Loucy (cell line): ENCODE measurements at regions not wholly inside any gene's neighbourhood (a gene's known extent, or its start where the extent isn't known, plus 50 kb on each side); places are given as distances from the start of the nearest gene placed in this dataset.

Source experiments
- H2AFZ ChIP-seq: fragments of 200-600 bp; sonication (generic); 2 replicates; pipeline ENCODE4 v1.6.0; 2016; ENCODE audit warnings: antibody characterized with exemption, mild to moderate bottlenecking, low read length, moderate library complexity
- H3F3A ChIP-seq: fragments of 200-600 bp; 2 replicates; pipeline ENCODE4 v1.6.0; 2016; ENCODE audit warnings: antibody characterized with exemption, low read depth, mild to moderate bottlenecking
- H3K27me3 ChIP-seq: fragments of 200-600 bp; sonication (generic); 2 replicates; pipeline ENCODE4 v1.6.1; 2014; ENCODE audit warnings: low read length, mild to moderate bottlenecking; ENCODE audit not compliant: insufficient read depth, poor library complexity, severe bottlenecking
- H3K36me3 ChIP-seq: fragments of 200-600 bp; sonication (generic); 2 replicates; pipeline ENCODE4 v1.6.1; 2016; ENCODE audit warnings: low read length; ENCODE audit not compliant: insufficient read depth
- H3K4me1 ChIP-seq: fragments of 200-600 bp; sonication (generic); 2 replicates; pipeline ENCODE4 v1.5.1; 2014; ENCODE audit warnings: low read length, mild to moderate bottlenecking; ENCODE audit not compliant: insufficient read depth, poor library complexity, severe bottlenecking
- H3K4me2 ChIP-seq: fragments of 200-600 bp; sonication (generic); 2 replicates; pipeline ENCODE4 v1.6.0; 2014; ENCODE audit warnings: antibody characterized with exemption, low read length, low read depth, mild to moderate bottlenecking; ENCODE audit not compliant: poor library complexity, severe bottlenecking
- H3K4me3 ChIP-seq: fragments of 200-600 bp; sonication (generic); 2 replicates; pipeline ENCODE4 v1.5.1; 2014; ENCODE audit warnings: low read length, mild to moderate bottlenecking, mixed read lengths; ENCODE audit not compliant: poor library complexity, severe bottlenecking
- H3K79me2 ChIP-seq: fragments of 200-600 bp; sonication (generic); 2 replicates; pipeline ENCODE4 v1.6.1; 2014; ENCODE audit warnings: low read length; ENCODE audit not compliant: insufficient read depth
- H3K9ac ChIP-seq: fragments of 200-600 bp; sonication (generic); 2 replicates; pipeline ENCODE4 v1.6.0; 2014; ENCODE audit warnings: mild to moderate bottlenecking, low read depth, low read length, moderate library complexity; ENCODE audit not compliant: poor library complexity, severe bottlenecking
- H3K9me2 ChIP-seq: fragments of 200-600 bp; sonication (generic); replicated peaks from 2 replicates; pipeline ENCODE4 v1.6.1; 2016; ENCODE audit warnings: low read depth, low read length, mixed read lengths
- H3K9me3 ChIP-seq: fragments of 200-600 bp; sonication (generic); 2 replicates; pipeline ENCODE4 v1.6.1; 2014; ENCODE audit warnings: mild to moderate bottlenecking, antibody characterized with exemption, low read length, low read depth; ENCODE audit not compliant: insufficient read depth
- H4K20me1 ChIP-seq: fragments of 200-600 bp; sonication (generic); 2 replicates; pipeline ENCODE4 v1.6.0; 2014; ENCODE audit warnings: antibody characterized with exemption, low read length, mild to moderate bottlenecking; ENCODE audit not compliant: insufficient read depth, poor library complexity, severe bottlenecking
- EZH2phosphoT487 ChIP-seq: fragments of 200-600 bp; IDR thresholded peaks from 2 replicates; pipeline ENCODE4 v1.6.1; 2018; ENCODE audit warnings: antibody characterized with exemption, mild to moderate bottlenecking, moderate library complexity, borderline replicate concordance
- TF ChIP-seq, protein P1 (sequence below): fragments of 200-600 bp; sonication (generic); conservative IDR thresholded peaks from 2 replicates; pipeline ENCODE4 v1.5.1; 2014; ENCODE audit warnings: mild to moderate bottlenecking, antibody characterized with exemption, low read length

DNA sequence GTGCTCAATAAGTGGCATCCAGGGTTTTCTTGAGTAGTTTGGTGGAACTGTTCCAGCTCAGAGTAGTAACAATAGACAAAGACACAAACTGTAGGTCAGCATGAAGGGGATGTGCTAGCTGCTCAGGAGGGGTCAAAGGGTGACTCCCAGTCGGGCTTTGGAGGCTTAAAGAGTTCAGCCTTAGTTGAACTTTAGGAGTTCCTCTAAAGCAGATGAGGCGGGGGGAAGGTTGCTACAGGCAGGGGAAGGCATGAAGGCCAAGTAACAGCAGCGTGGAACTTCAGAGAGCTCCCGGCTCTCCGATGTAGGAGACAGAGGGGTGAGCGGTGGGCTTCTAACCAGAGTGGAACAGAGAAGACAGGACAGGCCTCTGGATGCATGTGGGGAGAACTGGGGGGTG is 115.5 kb upstream of the CD93 start:
- Histone ChIP-seq H2AFZ (no peak overlapping the region), H3K79me2 (no peaks in the 10 kb centered on the region), H3K9me3 (no peaks in the 10 kb centered on the region), H3K36me3 (no peaks in the 10 kb centered on the region), H3K4me2 (no peak overlapping the region), H4K20me1 (no peaks in the 10 kb centered on the region), H3F3A (no peaks in the 10 kb centered on the region), H3K9me2 (no peaks in the 10 kb centered on the region), H3K27me3 (no peaks in the 10 kb centered on the region), H3K4me1 (no peaks in the 10 kb centered on the region), H3K4me3 (no peak overlapping the region), H3K9ac (no peak overlapping the region)
- TF ChIP-seq, protein P1, sequence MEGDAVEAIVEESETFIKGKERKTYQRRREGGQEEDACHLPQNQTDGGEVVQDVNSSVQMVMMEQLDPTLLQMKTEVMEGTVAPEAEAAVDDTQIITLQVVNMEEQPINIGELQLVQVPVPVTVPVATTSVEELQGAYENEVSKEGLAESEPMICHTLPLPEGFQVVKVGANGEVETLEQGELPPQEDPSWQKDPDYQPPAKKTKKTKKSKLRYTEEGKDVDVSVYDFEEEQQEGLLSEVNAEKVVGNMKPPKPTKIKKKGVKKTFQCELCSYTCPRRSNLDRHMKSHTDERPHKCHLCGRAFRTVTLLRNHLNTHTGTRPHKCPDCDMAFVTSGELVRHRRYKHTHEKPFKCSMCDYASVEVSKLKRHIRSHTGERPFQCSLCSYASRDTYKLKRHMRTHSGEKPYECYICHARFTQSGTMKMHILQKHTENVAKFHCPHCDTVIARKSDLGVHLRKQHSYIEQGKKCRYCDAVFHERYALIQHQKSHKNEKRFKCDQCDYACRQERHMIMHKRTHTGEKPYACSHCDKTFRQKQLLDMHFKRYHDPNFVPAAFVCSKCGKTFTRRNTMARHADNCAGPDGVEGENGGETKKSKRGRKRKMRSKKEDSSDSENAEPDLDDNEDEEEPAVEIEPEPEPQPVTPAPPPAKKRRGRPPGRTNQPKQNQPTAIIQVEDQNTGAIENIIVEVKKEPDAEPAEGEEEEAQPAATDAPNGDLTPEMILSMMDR, result no peak

DNA sequence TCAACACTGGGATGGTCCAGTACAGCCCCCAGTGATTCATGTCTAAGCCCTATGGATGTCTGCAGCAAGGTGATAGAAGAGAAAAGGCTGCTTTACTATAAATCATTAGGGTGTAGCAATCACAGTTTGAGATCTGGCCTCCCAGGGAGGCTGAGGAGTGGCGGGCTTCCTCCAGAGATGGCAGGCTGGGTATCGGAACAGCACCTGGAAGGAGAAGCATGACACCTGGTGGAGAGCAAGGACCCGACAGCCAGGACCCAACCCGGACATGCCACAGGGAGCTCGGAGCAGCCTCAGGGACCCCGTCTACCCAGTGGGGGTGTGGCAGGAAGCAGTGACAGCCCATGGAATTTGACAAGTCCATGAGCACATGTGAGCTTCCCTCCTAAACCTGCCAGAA is 114.8 kb upstream of the CD93 start:
- no peaks in the 10 kb centered on the region for H3K4me1 ChIP-seq
- H3K36me3 ChIP-seq, result no peaks in the 10 kb centered on the region
- H4K20me1 ChIP-seq, result no peaks in the 10 kb centered on the region
- TF ChIP-seq EZH2phosphoT487, result no peak
- TF ChIP-seq, protein P1, result peak; percentile 63
- no peaks in the 10 kb centered on the region for H3K27me3 ChIP-seq
- no peaks in the 10 kb centered on the region for H3F3A ChIP-seq
- no peak overlapping the region for H3K4me2 ChIP-seq
- no peaks in the 10 kb centered on the region for H3K9me2 ChIP-seq
- H3K79me2 ChIP-seq, result no peaks in the 10 kb centered on the region
- no peak overlapping the region for H3K4me3 ChIP-seq
- H3K9ac ChIP-seq, result no peak overlapping the region
- no peaks in the 10 kb centered on the region for H3K9me3 ChIP-seq
- no peak overlapping the region for H2AFZ ChIP-seq

DNA sequence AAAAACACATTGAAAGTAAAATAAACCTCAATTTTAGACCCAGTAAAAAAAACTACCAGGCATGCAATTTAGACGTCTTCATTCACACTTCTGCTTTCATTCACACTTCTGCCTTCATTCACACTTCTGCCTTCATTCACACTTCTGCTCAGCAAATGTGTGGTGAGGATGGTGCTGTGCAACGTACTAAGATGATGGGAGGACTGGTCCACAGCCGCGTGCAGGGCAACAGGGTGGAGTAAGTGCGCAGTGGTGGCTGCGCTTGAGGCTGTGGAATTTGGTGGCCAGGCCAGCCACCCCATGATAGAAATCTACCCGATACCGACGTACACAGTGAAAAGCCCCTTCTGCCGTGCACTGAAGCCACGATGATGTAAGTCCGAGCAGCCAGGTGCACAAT is 114.3 kb upstream of the CD93 start:
- no peak overlapping the region for H3K9ac ChIP-seq
- no peaks in the 10 kb centered on the region for H3F3A ChIP-seq
- no peaks in the 10 kb centered on the region for H3K27me3 ChIP-seq
- H3K9me2 ChIP-seq, result no peaks in the 10 kb centered on the region
- no peak overlapping the region for H3K4me3 ChIP-seq
- no peak overlapping the region for H3K4me2 ChIP-seq
- no peak overlapping the region for H2AFZ ChIP-seq
- H3K4me1 ChIP-seq, result no peaks in the 10 kb centered on the region
- H3K9me3 ChIP-seq, result no peaks in the 10 kb centered on the region
- H3K36me3 ChIP-seq, result no peaks in the 10 kb centered on the region
- no peaks in the 10 kb centered on the region for H4K20me1 ChIP-seq
- no peaks in the 10 kb centered on the region for H3K79me2 ChIP-seq
- TF ChIP-seq EZH2phosphoT487, result no peak
- TF ChIP-seq, protein P1, result no peak
